ENCODE measurements at regions not wholly inside any gene's neighbourhood (a gene's known extent, or its start where the extent isn't known, plus 50 kb on each side); places are given as distances from the start of the nearest gene placed in this dataset.
"Not testable (repeated sequence)": the region's sequence is repeated elsewhere in the genome, so short reads cannot be mapped to it uniquely, and the experiment has no call there.

DNA sequence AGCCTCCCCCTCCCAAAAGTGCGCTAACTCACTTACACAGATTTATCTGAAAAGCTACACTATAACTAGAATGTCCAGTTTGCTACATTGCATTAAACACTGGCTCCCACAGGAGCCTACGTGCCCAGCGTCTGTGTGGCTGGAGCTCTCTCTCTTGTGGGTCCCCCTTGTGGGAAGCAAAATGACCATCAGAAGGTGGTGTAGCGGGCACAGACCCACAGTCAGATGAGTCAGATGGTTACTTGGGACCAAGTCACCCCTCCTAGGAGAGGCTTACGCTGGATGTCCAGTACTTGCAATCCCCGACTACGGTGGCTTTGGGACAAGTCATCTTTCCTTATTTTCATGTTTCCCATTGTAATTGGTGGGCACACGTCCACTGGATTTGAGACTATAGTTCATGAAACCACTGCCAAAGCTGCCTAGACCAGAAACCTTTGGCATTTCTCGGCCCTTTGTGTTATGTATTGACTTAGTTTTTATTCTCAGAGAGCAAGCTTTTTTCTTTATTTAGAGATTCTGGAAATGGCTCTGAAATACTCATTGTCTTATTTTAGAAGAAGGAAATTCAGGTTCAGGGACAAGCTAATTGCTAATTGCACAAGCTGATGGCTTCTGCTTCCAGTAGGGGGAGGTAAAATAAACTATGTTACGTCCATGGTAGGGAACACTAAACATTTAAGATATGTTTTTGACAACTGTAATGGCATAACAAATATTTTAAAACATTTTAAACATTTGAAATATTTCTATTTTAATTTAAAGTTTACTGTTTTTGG is 137.8 kb upstream of the GRK3 start:
- H3K79me1 ChIP-seq (ENCODE audit: low read depth in 1 of 2, low read length in 2 of 2); H4K5ac ChIP-seq (ENCODE audit: low read depth, low read length); H2AK5ac ChIP-seq (ENCODE audit: low read depth, low read length); H3K56ac ChIP-seq (ENCODE audit: extremely low read depth, insufficient read depth, low read length); H2BK15ac ChIP-seq (ENCODE audit: low read depth, low read length); H3K18ac ChIP-seq (ENCODE audit: low read depth, low read length); H3K4me1 ChIP-seq (ENCODE audit: control insufficient read depth, insufficient read depth, low read length); H2BK5ac ChIP-seq (ENCODE audit: low read depth, low read length, poor library complexity, severe bottlenecking); H3K27ac ChIP-seq (ENCODE audit: insufficient read depth, low read length); BruUV-seq (replicated peaks); H2AFZ ChIP-seq (replicated peaks; ENCODE audit: low read length, poor library complexity); H3K4me3 ChIP-seq (ENCODE audit: insufficient read depth, low read depth, low read length); ATAC-seq (ENCODE audit: low read depth); H3K4me2 ChIP-seq (ENCODE audit: low read depth, low read length); CTCF ChIA-PET; POLR2A ChIA-PET (ENCODE audit: unreplicated experiment); H3K9me1 ChIP-seq (ENCODE audit: insufficient read depth, low read length); H3K4ac ChIP-seq (ENCODE audit: low read depth, low read length); H3K9ac ChIP-seq (ENCODE audit: low read depth, low read length); DNase-seq; H4K20me1 ChIP-seq (ENCODE audit: insufficient read depth, low read length); H3K14ac ChIP-seq (replicated peaks; ENCODE audit: low read depth, low read length); H3K9me3 ChIP-seq (ENCODE audit: control insufficient read depth, insufficient read depth, low read length); H2BK120ac ChIP-seq (ENCODE audit: low read depth, low read length); H3K23ac ChIP-seq (ENCODE audit: low read depth, low read length); H2BK20ac ChIP-seq (ENCODE audit: low read depth, low read length); H2AK9ac ChIP-seq (replicated peaks; ENCODE audit: low read depth, low read length, poor library complexity); in situ Hi-C loops (cut with MboI; ENCODE audit: low sequenced_read_pairs); H4K8ac ChIP-seq (ENCODE audit: low read depth in 2 of 2, low read length in 2 of 2); dilution Hi-C loops (cut with HindIII; ENCODE audit: low sequenced_read_pairs, unreplicated experiment); H3K36me3 ChIP-seq (ENCODE audit: control insufficient read depth, insufficient read depth, low read length); H4K91ac ChIP-seq (ENCODE audit: insufficient read depth, low read depth, low read length); intact Hi-C loops (cut with micrococcal nuclease): not testable (repeated sequence)
- H3K27me3 ChIP-seq (ENCODE audit: control insufficient read depth, insufficient read depth, low read length): peaks cover 30% of the 10 kb centered on the region
- WGBS, 2 experiments (ENCODE audit: extremely low coverage in 2 of 2, insufficient read length in 1 of 2): 68% methylated on average over 5 of the region's 10 CpGs; no CpG with 5 or more reads in 1 of the 2 experiments
- TF ChIP-seq RAD21 (IDR thresholded peaks at IDR 0.05; ENCODE audit: low read length): peak; percentile 19; the same call in 1 of the 2 replicates
- TF ChIP-seq, protein P1, sequence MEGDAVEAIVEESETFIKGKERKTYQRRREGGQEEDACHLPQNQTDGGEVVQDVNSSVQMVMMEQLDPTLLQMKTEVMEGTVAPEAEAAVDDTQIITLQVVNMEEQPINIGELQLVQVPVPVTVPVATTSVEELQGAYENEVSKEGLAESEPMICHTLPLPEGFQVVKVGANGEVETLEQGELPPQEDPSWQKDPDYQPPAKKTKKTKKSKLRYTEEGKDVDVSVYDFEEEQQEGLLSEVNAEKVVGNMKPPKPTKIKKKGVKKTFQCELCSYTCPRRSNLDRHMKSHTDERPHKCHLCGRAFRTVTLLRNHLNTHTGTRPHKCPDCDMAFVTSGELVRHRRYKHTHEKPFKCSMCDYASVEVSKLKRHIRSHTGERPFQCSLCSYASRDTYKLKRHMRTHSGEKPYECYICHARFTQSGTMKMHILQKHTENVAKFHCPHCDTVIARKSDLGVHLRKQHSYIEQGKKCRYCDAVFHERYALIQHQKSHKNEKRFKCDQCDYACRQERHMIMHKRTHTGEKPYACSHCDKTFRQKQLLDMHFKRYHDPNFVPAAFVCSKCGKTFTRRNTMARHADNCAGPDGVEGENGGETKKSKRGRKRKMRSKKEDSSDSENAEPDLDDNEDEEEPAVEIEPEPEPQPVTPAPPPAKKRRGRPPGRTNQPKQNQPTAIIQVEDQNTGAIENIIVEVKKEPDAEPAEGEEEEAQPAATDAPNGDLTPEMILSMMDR (conservative IDR thresholded peaks at IDR 0.05; ENCODE audit: low read depth, low read length): peak; percentile 33

DNA sequence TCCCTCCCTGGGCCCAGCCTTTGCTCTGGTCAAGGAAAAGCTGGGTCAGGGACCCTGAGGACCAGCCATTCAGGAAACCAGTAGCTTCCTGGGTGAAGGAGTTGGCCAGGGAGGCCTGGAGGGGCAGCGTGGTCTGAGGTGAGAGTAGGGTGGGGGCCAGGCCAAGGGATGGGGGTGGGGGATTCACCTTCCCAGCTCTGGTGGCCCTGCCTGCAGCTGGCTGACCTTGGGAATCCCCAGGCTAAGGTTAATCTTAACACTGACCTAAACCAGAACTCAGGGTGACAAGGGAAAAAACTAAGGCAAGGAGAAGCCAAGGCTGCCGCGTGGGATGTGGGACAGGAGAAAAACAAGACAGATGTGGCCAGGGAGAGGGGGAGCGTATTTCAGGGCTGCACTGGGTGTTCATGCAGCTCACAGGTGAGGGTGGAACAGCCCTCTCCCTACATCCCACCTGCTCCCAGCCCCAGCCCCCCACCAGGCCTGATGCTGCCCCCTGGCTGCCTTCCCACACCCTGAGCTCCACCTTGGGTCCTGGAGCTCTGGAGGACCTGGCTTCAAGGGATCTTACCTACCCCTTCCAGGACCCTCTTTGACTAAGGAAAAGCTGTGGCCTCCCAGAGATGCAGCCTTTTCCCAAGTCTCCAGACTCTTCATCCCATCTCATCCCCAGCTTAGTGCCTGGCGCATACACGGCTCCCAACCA is 132.7 kb upstream of the GRK3 start:
- H3K4me2 ChIP-seq (ENCODE audit: low read depth, low read length); H3K79me1 ChIP-seq (ENCODE audit: low read depth in 1 of 2, low read length in 2 of 2); H3K9ac ChIP-seq (ENCODE audit: low read depth, low read length); H3K56ac ChIP-seq (ENCODE audit: extremely low read depth, insufficient read depth, low read length); H3K27ac ChIP-seq (ENCODE audit: insufficient read depth, low read length); H2BK120ac ChIP-seq (ENCODE audit: low read depth, low read length); H4K5ac ChIP-seq (ENCODE audit: low read depth, low read length); H3K36me3 ChIP-seq (ENCODE audit: control insufficient read depth, insufficient read depth, low read length); BruUV-seq (replicated peaks); CTCF ChIA-PET; H3K23ac ChIP-seq (ENCODE audit: low read depth, low read length); H4K91ac ChIP-seq (ENCODE audit: insufficient read depth, low read depth, low read length); H3K4me3 ChIP-seq (ENCODE audit: insufficient read depth, low read depth, low read length); H4K20me1 ChIP-seq (ENCODE audit: insufficient read depth, low read length); DNase-seq; dilution Hi-C loops (cut with HindIII; ENCODE audit: low sequenced_read_pairs, unreplicated experiment); H2BK20ac ChIP-seq (ENCODE audit: low read depth, low read length); ATAC-seq (ENCODE audit: low read depth); H2AK5ac ChIP-seq (ENCODE audit: low read depth, low read length); H2BK5ac ChIP-seq (ENCODE audit: low read depth, low read length, poor library complexity, severe bottlenecking); H3K9me1 ChIP-seq (ENCODE audit: insufficient read depth, low read length); H3K4ac ChIP-seq (ENCODE audit: low read depth, low read length); POLR2A ChIA-PET (ENCODE audit: unreplicated experiment); H4K8ac ChIP-seq (ENCODE audit: low read depth in 2 of 2, low read length in 2 of 2); H3K18ac ChIP-seq (ENCODE audit: low read depth, low read length); H3K9me3 ChIP-seq (ENCODE audit: control insufficient read depth, insufficient read depth, low read length); H3K14ac ChIP-seq (replicated peaks; ENCODE audit: low read depth, low read length); H2AK9ac ChIP-seq (replicated peaks; ENCODE audit: low read depth, low read length, poor library complexity); H2AFZ ChIP-seq (replicated peaks; ENCODE audit: low read length, poor library complexity); H2BK15ac ChIP-seq (ENCODE audit: low read depth, low read length); intact Hi-C loops (cut with micrococcal nuclease); H3K4me1 ChIP-seq (ENCODE audit: control insufficient read depth, insufficient read depth, low read length): not testable (repeated sequence)
- WGBS, 2 experiments (ENCODE audit: extremely low coverage in 2 of 2, insufficient read length in 1 of 2): no CpG with 5 or more reads among the region's 6 CpGs
- peaks cover 18% of the 10 kb centered on the region for H3K27me3 ChIP-seq (ENCODE audit: control insufficient read depth, insufficient read depth, low read length)
- in situ Hi-C loops (cut with MboI; ENCODE audit: low sequenced_read_pairs): loop anchor here (10.0 kb wide), 1 partner anchor 1837 kb away; no protein-coding TSS in a partner anchor

Data from IMR-90 (cell line).